ENCODE measurements at regions not wholly inside any gene's neighbourhood (a gene's known extent, or its start where the extent isn't known, plus 50 kb on each side); places are given as distances from the start of the nearest gene placed in this dataset.

DNA sequence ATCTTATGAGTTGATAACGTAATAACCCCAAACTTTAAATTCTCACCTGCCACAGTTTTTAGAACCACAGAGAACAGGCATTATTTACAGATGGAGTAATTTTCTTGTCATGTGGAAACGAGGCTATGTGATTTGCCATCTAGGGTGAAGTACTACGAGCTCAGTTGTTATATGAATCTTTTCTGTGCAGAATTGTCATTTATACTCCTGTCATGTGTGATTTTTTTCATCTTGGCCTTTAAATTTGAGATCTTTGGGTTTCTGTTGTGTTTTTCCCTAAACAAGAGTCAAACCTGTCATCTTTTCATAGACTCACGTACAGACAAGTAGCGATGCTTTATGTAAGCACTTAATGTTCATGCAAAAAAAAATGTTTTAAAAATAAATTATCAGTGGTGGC, 153.7 kb upstream of the TAC1 start:
- TF ChIP-seq, protein P1, sequence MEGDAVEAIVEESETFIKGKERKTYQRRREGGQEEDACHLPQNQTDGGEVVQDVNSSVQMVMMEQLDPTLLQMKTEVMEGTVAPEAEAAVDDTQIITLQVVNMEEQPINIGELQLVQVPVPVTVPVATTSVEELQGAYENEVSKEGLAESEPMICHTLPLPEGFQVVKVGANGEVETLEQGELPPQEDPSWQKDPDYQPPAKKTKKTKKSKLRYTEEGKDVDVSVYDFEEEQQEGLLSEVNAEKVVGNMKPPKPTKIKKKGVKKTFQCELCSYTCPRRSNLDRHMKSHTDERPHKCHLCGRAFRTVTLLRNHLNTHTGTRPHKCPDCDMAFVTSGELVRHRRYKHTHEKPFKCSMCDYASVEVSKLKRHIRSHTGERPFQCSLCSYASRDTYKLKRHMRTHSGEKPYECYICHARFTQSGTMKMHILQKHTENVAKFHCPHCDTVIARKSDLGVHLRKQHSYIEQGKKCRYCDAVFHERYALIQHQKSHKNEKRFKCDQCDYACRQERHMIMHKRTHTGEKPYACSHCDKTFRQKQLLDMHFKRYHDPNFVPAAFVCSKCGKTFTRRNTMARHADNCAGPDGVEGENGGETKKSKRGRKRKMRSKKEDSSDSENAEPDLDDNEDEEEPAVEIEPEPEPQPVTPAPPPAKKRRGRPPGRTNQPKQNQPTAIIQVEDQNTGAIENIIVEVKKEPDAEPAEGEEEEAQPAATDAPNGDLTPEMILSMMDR (conservative IDR thresholded peaks at IDR 0.05; ENCODE audit: low read length), result no peak
- TF ChIP-seq EZH2phosphoT487 (IDR thresholded peaks at IDR 0.05; ENCODE audit: borderline replicate concordance), result no peak
